ENCODE measurements at regions not wholly inside any gene's neighbourhood (a gene's known extent, or its start where the extent isn't known, plus 50 kb on each side); places are given as distances from the start of the nearest gene placed in this dataset.

DNA sequence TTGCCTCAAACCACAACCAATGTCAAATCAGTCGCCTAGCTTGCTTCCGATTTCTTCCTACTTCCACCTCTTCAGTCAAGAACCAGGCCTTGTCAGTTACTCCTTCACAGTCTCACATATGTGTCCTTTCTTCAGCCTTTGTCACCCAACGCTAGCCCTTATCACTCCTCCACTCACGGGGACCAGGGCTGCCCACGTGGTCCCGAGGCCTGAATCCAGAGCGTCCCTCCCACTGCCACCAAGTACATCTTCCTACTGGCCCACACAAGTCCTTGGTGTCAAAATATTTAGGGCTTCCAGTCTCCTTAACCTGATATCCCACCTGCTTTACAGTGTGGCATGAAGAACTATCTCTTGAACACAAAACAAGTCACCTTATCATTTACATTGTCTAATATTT, 119.1 kb upstream of the SPRED2 start:
- DNase-seq: no peak
- Histone ChIP-seq H3K9me3 (no peaks in the 10 kb centered on the region), H3K4me3 (no peak overlapping the region), H3K4me1 (no peaks in the 10 kb centered on the region), H3K36me3 (no peaks in the 10 kb centered on the region), H3K27ac (no peak overlapping the region), H3K27me3 (no peaks in the 10 kb centered on the region)
- TF ChIP-seq, protein P1, sequence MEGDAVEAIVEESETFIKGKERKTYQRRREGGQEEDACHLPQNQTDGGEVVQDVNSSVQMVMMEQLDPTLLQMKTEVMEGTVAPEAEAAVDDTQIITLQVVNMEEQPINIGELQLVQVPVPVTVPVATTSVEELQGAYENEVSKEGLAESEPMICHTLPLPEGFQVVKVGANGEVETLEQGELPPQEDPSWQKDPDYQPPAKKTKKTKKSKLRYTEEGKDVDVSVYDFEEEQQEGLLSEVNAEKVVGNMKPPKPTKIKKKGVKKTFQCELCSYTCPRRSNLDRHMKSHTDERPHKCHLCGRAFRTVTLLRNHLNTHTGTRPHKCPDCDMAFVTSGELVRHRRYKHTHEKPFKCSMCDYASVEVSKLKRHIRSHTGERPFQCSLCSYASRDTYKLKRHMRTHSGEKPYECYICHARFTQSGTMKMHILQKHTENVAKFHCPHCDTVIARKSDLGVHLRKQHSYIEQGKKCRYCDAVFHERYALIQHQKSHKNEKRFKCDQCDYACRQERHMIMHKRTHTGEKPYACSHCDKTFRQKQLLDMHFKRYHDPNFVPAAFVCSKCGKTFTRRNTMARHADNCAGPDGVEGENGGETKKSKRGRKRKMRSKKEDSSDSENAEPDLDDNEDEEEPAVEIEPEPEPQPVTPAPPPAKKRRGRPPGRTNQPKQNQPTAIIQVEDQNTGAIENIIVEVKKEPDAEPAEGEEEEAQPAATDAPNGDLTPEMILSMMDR (IDR thresholded peaks at IDR 0.05): no peak
- TF ChIP-seq POLR2A (IDR thresholded peaks at IDR 0.05): no peak

DNA sequence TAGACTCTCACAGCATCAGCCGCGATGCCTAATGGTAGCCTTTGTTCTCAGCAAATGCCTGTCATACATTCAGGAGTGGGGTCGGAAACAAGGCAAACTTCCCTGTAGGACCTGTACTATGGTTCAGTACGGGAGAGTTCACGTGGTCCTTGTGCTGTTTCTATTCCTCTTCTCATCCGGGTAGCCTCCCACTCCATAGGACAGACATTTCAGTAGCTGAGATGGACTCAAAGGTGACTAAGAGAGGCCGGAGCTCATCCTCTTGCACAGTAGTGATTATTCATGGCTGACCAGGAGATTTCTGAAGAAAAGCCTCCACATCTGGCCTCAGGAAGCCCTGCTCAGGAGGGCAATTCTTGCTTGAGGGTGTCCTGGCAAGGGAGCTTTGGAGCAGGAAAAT, 117.8 kb upstream of the SPRED2 start:
- TF ChIP-seq, protein P1 (IDR thresholded peaks at IDR 0.05): no peak
- no peak for TF ChIP-seq POLR2A (IDR thresholded peaks at IDR 0.05)
- peaks cover 0 to 11% (median 2%) of the 10 kb centered on the region in 4 donors for H3K4me1 ChIP-seq

DNA sequence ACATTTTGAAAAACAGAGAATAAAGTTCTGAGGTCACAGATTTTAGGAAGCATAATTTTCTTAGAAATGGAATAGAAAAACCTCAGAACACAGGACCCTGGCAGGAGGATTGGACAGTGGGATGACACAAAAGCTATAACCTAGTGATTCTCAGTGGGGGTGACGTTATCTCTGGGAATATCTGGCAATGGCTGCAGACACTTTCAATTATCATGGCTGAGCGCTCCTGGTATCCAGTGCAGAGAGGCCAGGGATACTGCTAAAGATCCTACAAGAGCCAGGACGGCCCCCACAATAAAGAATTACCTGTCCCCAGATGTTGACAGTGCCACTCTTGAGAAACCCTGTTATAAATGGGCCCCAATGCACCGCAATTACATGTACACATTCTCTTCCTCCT, 117.2 kb upstream of the SPRED2 start:
- Histone ChIP-seq H3K36me3 (no peaks in the 10 kb centered on the region), H3K9me3 (no peaks in the 10 kb centered on the region), H3K4me1 (peaks cover 0 to 11% (median 2%) of the 10 kb centered on the region in 4 donors), H3K27me3 (no peaks in the 10 kb centered on the region), H3K27ac (no peak overlapping the region), H3K4me3 (no peak overlapping the region)
- no peak for TF ChIP-seq POLR2A (IDR thresholded peaks at IDR 0.05)
- TF ChIP-seq, protein P1 (IDR thresholded peaks at IDR 0.05): no peak
- no peak for DNase-seq

More for the DNA sequence above, 117.8 kb upstream of the SPRED2 start:
- no peaks in the 10 kb centered on the region for H3K27me3 ChIP-seq
- no peak overlapping the region for H3K4me3 ChIP-seq
- DNase-seq: no peak
- no peaks in the 10 kb centered on the region for H3K36me3 ChIP-seq
- H3K9me3 ChIP-seq: no peaks in the 10 kb centered on the region
- no peak overlapping the region for H3K27ac ChIP-seq

DNA sequence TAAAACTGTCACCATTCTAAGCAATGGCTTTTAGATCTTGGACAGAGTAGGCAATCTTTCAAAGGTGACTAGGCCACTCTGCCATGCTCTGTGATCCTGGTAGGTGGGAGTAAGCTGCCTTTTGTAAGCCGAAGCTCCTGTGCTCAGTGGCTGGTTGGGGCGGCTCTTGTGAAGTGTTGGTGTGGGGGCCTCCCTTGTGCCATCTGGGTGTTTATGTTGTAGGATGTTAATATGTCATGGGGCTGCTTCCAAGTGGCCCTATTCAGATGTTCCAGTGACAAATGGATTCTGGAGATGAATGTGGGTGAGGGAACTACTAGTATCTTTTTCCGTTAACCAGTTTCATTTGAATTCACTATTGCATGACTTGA, 116.8 kb upstream of the SPRED2 start:
- no peak for TF ChIP-seq POLR2A (IDR thresholded peaks at IDR 0.05)
- TF ChIP-seq, protein P1 (IDR thresholded peaks at IDR 0.05): no peak
- Histone ChIP-seq H3K9me3 (no peaks in the 10 kb centered on the region), H3K27me3 (no peaks in the 10 kb centered on the region), H3K27ac (no peak overlapping the region), H3K36me3 (no peaks in the 10 kb centered on the region), H3K4me3 (no peak overlapping the region), H3K4me1 (peaks cover 0 to 11% (median 2%) of the 10 kb centered on the region in 4 donors)
- DNase-seq: no peak

DNA sequence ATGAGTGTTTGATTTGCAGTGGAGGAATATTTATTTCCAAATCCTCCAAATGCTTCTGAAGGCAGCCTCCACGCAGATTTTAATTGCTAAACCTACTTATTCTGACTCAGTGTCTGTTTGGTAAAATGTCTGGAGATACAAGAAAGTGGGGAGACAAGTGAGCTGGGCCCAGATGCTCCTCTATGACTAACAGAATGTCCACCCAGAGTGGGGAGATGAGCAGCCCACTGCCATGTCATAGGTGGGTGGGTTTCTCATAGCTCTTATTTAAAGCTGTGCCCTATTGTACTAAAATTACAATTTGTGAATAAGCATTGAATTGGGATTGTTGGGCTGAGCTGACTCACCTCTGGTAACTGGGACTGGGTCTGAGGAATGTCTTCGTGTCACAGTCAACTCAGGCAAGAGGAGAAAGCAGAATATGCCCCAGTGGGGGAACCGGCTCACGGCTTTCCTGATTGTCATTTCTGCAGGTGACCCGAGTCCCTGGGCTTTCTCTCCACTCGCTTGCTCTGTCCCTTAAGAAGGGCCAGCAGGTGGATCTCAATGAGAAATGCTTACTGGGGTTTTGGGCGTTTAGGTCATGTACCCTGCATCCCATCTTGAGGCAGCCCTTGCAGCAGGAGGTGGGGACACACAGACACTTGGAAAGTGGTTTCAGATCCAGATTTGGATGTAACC, 116.3 kb upstream of the SPRED2 start:
- Histone ChIP-seq H3K27ac (no peak overlapping the region), H3K4me3 (no peak overlapping the region), H3K36me3 (no peaks in the 10 kb centered on the region), H3K27me3 (no peaks in the 10 kb centered on the region), H3K4me1 (peaks cover 0 to 11% (median 2%) of the 10 kb centered on the region in 4 donors), H3K9me3 (no peaks in the 10 kb centered on the region)
- no peak for DNase-seq
- TF ChIP-seq POLR2A (IDR thresholded peaks at IDR 0.05): no peak
- TF ChIP-seq, protein P1 (IDR thresholded peaks at IDR 0.05): no peak

Measured in Peyer's patch (tissue), 4 donors.